Right lobe of liver (tissue), 4 donors: ENCODE measurements at regions not wholly inside any gene's neighbourhood (a gene's known extent, or its start where the extent isn't known, plus 50 kb on each side); places are given as distances from the start of the nearest gene placed in this dataset.
"Not testable (repeated sequence)": the region's sequence is repeated elsewhere in the genome, so short reads cannot be mapped to it uniquely, and the experiment has no call there.

ENCODE experiments used
- CTCF ChIP-seq, 4 donors: fragments of 200-600 bp in 3 of 4; fragments of 450-650 bp in 1 of 4; IDR thresholded peaks; one replicate each; pipeline versions ENCODE4 v1.5.1 to v1.8.0; 2016 to 2022; ENCODE audit warnings: antibody characterized with exemption in 4 of 4, mild to moderate bottlenecking in 2 of 4
- POLR2A ChIP-seq: fragments of 450-650 bp; IDR thresholded peaks from one replicate; pipeline ENCODE4 v1.6.1; 2017; ENCODE audit warnings: antibody characterized with exemption, mild to moderate bottlenecking
- donor health status: DM: no; HTN: no; CAD: no.
- donor health status: DM: no; HTN: no; CAD: no.
- donor health status: DM: no; HTN: yes; CAD: no.

GRCh38 chr10:26634111-26634510 is 63.4 kb upstream of the PDSS1 start:
- TF ChIP-seq CTCF (IDR thresholded peaks at IDR 0.05); POLR2A: not testable (repeated sequence)
